Ovary (tissue), 7 donors: ENCODE measurements at regions not wholly inside any gene's neighbourhood (a gene's known extent, or its start where the extent isn't known, plus 50 kb on each side); places are given as distances from the start of the nearest gene placed in this dataset.

ENCODE experiments used
- DNase-seq, 5 donors: peaks; one replicate each; pipeline ENCODE4 v3.0.0-alpha.2; 2019 to 2020
- H3K27ac ChIP-seq, 2 donors: fragments of 200-600 bp; one replicate each; pipeline versions ENCODE4 v1.5.1 to v1.8.0; 2019 to 2022
- H3K27me3 ChIP-seq: fragments of 200-600 bp; one replicate; pipeline ENCODE4 v1.8.0; 2022
- H3K36me3 ChIP-seq: fragments of 200-600 bp; sonication (generic); one replicate; pipeline ENCODE4 v1.5.1; 2019
- H3K4me1 ChIP-seq: one replicate; pipeline ENCODE4 v1.8.1; 2013; ENCODE audit warnings: mild to moderate bottlenecking, moderate library complexity; ENCODE audit not compliant: insufficient read depth
- H3K4me3 ChIP-seq: fragments of 200-600 bp; sonication (generic); one replicate; pipeline ENCODE4 v1.5.1; 2017
- H3K9me3 ChIP-seq, 2 donors: fragments of 200-600 bp in 1 of 2; sonication (generic) in 1 of 2; one replicate each; pipeline versions ENCODE4 v1.5.1 to v1.8.1; 2013 to 2019; ENCODE audit warnings: mild to moderate bottlenecking in 1 of 2, moderate library complexity in 1 of 2
- EP300 ChIP-seq: sonication (generic); formaldehyde crosslinking; IDR thresholded peaks from one replicate; pipeline ENCODE4 v1.6.1; 2017; ENCODE audit warnings: antibody characterized with exemption
- POLR2A ChIP-seq: fragments of 450-650 bp; IDR thresholded peaks from one replicate; pipeline ENCODE4 v1.6.1; 2017; ENCODE audit warnings: antibody characterized with exemption, mild to moderate bottlenecking, moderate library complexity
- WGBS, 3 donors: extraction: QIAGEN DNeasy Blood & Tissue Kit in 1 of 3; methylation state at CpG; one replicate each; pipeline versions ENCODE4 v1.1.5 to v1.1.7; 2013 to 2017; 5-methylcytosine and 5-hydroxymethylcytosine counted together
- intact Hi-C, 4 donors: fragments of 100-400 bp; cut with DNase I; formaldehyde crosslinking; loops; one replicate each; pipeline versions ENCODE4 v1.11.0 to v1.15.1; 2022 to 2023
- TF ChIP-seq, protein P1 (sequence below), 3 donors: fragments of 450-650 bp in 2 of 3; fragments of 200-600 bp in 1 of 3; IDR thresholded peaks; one replicate each; pipeline versions ENCODE4 v1.5.1 to v1.8.0; 2016 to 2022; ENCODE audit warnings: antibody characterized with exemption in 3 of 3, mild to moderate bottlenecking in 1 of 3
- donor health status: DM: no; HTN: no; CAD: no; lungs with moderate emphysema.
- donor health status: DM: no; HTN: no; CAD: no.
- donor health status: Bipolar disorder and iron deficiency.
- donor health status: DM: no; HTN: no; CAD: no.
- donor health status: DM: yes; HTN: yes; CAD: no.

DNA sequence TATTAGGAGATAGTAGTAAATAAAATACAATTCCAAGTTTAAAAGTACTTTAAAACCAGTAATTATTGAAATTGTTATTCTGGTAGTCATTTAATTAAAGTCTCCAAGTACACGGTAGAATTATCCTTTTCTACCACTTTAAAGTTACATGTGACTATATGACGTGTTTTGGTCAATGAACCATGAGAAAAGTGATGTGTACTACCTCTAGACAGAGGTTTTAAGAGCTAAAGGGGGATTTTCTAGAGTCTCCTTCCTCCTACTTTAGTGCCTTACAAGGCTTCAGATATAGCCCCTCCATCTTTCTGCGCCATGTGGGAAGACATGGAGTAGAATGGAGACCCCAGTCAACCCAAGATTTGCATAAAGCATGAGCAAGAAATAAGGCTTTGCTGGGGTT, 2296.6 kb upstream of the AGA start:
- Histone ChIP-seq H3K4me1 (no peaks in the 10 kb centered on the region), H3K27me3 (no peaks in the 10 kb centered on the region), H3K36me3 (no peaks in the 10 kb centered on the region), H3K27ac (no peak overlapping the region), H3K4me3 (no peak overlapping the region), H3K9me3 (no peaks in the 10 kb centered on the region)
- WGBS, 3 donors = 68 to 87% (median 69%) methylated on average over 3 of the region's 3 CpGs
- no peak for DNase-seq
- intact Hi-C loops = no loop called here
- TF ChIP-seq, protein P1, sequence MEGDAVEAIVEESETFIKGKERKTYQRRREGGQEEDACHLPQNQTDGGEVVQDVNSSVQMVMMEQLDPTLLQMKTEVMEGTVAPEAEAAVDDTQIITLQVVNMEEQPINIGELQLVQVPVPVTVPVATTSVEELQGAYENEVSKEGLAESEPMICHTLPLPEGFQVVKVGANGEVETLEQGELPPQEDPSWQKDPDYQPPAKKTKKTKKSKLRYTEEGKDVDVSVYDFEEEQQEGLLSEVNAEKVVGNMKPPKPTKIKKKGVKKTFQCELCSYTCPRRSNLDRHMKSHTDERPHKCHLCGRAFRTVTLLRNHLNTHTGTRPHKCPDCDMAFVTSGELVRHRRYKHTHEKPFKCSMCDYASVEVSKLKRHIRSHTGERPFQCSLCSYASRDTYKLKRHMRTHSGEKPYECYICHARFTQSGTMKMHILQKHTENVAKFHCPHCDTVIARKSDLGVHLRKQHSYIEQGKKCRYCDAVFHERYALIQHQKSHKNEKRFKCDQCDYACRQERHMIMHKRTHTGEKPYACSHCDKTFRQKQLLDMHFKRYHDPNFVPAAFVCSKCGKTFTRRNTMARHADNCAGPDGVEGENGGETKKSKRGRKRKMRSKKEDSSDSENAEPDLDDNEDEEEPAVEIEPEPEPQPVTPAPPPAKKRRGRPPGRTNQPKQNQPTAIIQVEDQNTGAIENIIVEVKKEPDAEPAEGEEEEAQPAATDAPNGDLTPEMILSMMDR (IDR thresholded peaks at IDR 0.05) = no peak
- TF ChIP-seq POLR2A (no peak), EP300 (no peak)

GRCh38 chr4:179747218-179747910, 2305.1 kb upstream of the AGA start:
- Histone ChIP-seq H3K4me3 (no peak overlapping the region), H3K36me3 (no peaks in the 10 kb centered on the region), H3K27me3 (no peaks in the 10 kb centered on the region), H3K4me1 (no peaks in the 10 kb centered on the region), H3K9me3 (no peaks in the 10 kb centered on the region), H3K27ac (no peak overlapping the region)
- 57 to 77% (median 77%) methylated on average over 4 of the region's 4 CpGs for WGBS, 3 donors
- intact Hi-C loops = no loop called here
- TF ChIP-seq EP300 (no peak), POLR2A (no peak)
- TF ChIP-seq, protein P1 (IDR thresholded peaks at IDR 0.05) = no peak
- no peak for DNase-seq

GRCh38 chr4:179748837-179749236, 2306.6 kb upstream of the AGA start:
- H3K4me3 ChIP-seq = no peak overlapping the region
- no peaks in the 10 kb centered on the region for H3K4me1 ChIP-seq
- TF ChIP-seq POLR2A = no peak
- no peak for TF ChIP-seq EP300
- TF ChIP-seq, protein P1 (IDR thresholded peaks at IDR 0.05) = no peak
- intact Hi-C loops = no loop called here
- H3K36me3 ChIP-seq = no peaks in the 10 kb centered on the region
- no peak overlapping the region for H3K27ac ChIP-seq
- H3K9me3 ChIP-seq = no peaks in the 10 kb centered on the region
- no peaks in the 10 kb centered on the region for H3K27me3 ChIP-seq
- no peak for DNase-seq
- whole genome bisulfite sequencing, 3 donors = 58 to 72% (median 59%) methylated on average over 6 of the region's 6 CpGs

GRCh38 chr4:179750374-179750773, 2308.1 kb upstream of the AGA start:
- Histone ChIP-seq H3K36me3 (no peaks in the 10 kb centered on the region), H3K27ac (no peak overlapping the region), H3K9me3 (no peaks in the 10 kb centered on the region), H3K4me1 (no peaks in the 10 kb centered on the region), H3K27me3 (no peaks in the 10 kb centered on the region), H3K4me3 (no peak overlapping the region)
- TF ChIP-seq, protein P1 (IDR thresholded peaks at IDR 0.05) = no peak
- no peak for TF ChIP-seq EP300
- DNase-seq = no peak
- intact Hi-C loops = no loop called here
- WGBS, 3 donors = 27 to 35% (median 33%) methylated on average over 4 of the region's 4 CpGs
